H1 (cell line): ENCODE measurements at regions not wholly inside any gene's neighbourhood (a gene's known extent, or its start where the extent isn't known, plus 50 kb on each side); places are given as distances from the start of the nearest gene placed in this dataset.

Source experiments
- CBX8 ChIP-seq: fragments of 300-800, 300-1000 bp; sonication (generic); IDR thresholded peaks from 2 replicates; pipeline ENCODE4 v1.7.1; 2016; ENCODE audit warnings: low read depth, low read length, borderline replicate concordance
- CHD2 ChIP-seq: IDR thresholded peaks from 2 replicates; pipeline ENCODE4 v1.6.1; 2012; ENCODE audit warnings: low read length, improper control_type of control experiment
- GTF2F1 ChIP-seq: IDR thresholded peaks from 2 replicates; pipeline ENCODE4 v1.6.1; 2012; ENCODE audit warnings: low read depth, low read length, improper control_type of control experiment, borderline replicate concordance
- NANOG ChIP-seq: IDR thresholded peaks from 2 replicates; pipeline ENCODE4 v1.6.1; 2011; ENCODE audit warnings: low read length, low read depth, mild to moderate bottlenecking, inconsistent platforms; ENCODE audit not compliant: insufficient read depth, poor library complexity, severe bottlenecking
- NRF1 ChIP-seq: IDR thresholded peaks from 2 replicates; pipeline ENCODE4 v1.6.1; 2011; ENCODE audit warnings: mild to moderate bottlenecking, low read depth, low read length, improper control_type of control experiment
- TCF12 ChIP-seq: IDR thresholded peaks from 2 replicates; pipeline ENCODE4 v1.6.1; 2011; ENCODE audit warnings: low read depth, mild to moderate bottlenecking, low read length

DNA sequence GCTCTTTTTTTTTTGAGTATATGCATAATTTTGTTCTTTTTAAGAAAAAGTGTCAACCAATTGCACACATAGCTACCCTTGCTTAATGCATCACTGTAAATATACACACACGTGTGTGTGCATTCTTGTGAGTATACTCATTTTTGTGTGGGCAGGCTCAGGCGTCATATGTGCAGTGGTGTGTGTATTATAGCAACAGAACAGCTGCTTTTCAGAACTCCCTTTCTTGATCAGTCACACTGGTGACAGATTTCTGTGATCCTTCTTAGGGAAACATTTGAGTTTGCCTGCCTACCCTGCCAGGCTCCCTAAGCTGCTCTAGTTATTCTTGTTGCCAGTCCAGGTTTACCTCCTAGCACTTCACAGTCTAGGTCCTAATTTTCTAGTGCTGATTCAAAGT, 287.0 kb upstream of the SEMA6A start (continued):
- TF ChIP-seq NANOG = no peak
- TF ChIP-seq CBX8 = no peak
- TF ChIP-seq TCF12 = no peak
- no peak for TF ChIP-seq GTF2F1
- no peak for TF ChIP-seq NRF1
- TF ChIP-seq CHD2 = no peak
